Panc1 (cell line): ENCODE measurements at regions not wholly inside any gene's neighbourhood (a gene's known extent, or its start where the extent isn't known, plus 50 kb on each side); places are given as distances from the start of the nearest gene placed in this dataset.

Source experiments
- CTCF ChIP-seq: fragments of 450-650 bp; IDR thresholded peaks from 2 replicates; pipeline ENCODE4 v1.5.1; 2017; ENCODE audit warnings: mild to moderate bottlenecking
- POLR2AphosphoS5 ChIP-seq: IDR thresholded peaks from 2 replicates; pipeline ENCODE4 v1.6.1; 2012; ENCODE audit warnings: mild to moderate bottlenecking, low read depth, low read length, moderate library complexity
- SIN3A ChIP-seq: IDR thresholded peaks from 2 replicates; pipeline ENCODE4 v1.6.1; 2012; ENCODE audit warnings: low read depth, mild to moderate bottlenecking, low read length, moderate library complexity, borderline replicate concordance; ENCODE audit not compliant: insufficient read depth

DNA sequence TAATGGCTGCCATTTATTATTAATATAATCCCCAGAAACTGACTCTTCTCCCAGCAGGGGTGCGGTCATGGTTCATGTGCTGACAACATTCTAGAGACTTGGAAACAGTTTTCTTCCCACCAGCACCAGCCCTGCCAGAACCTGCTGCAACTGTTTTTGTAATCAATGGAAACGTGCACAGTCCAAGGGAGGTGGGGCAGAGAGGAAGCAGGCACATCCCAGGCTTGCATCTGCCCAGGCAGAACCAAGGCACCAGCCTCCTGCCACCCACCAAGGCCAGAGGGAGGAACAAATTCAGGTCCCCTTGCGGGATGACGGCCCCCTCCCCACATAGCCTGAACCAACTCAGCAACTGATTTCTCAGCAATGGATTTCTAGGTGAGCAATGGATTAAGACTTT lies 119.0 kb downstream of the OAT start:
- TF ChIP-seq CTCF (no peak), POLR2AphosphoS5 (no peak), SIN3A (no peak)
